GM23248 (cell line): ENCODE measurements at regions not wholly inside any gene's neighbourhood (a gene's known extent, or its start where the extent isn't known, plus 50 kb on each side); places are given as distances from the start of the nearest gene placed in this dataset.

Experiments used
- DNase-seq: peaks from one replicate; pipeline ENCODE4 v3.0.0-alpha.2; 2015
- H2AFZ ChIP-seq: fragments of 200-600 bp; sonication (generic); 2 replicates; pipeline ENCODE4 v1.6.1; 2016; ENCODE audit warnings: antibody characterized with exemption
- H3F3A ChIP-seq: fragments of 200-600 bp; sonication (generic); 2 replicates; pipeline ENCODE4 v1.6.1; 2016; ENCODE audit warnings: mild to moderate bottlenecking, antibody characterized with exemption, mixed run types; ENCODE audit not compliant: insufficient read depth
- H3K27ac ChIP-seq: fragments of 200-600 bp; sonication (generic); 2 replicates; pipeline ENCODE4 v1.5.1; 2016; ENCODE audit warnings: mild to moderate bottlenecking
- H3K27me3 ChIP-seq: fragments of 200-600 bp; sonication (generic); replicated peaks from 2 replicates; pipeline ENCODE4 v1.6.1; 2016; ENCODE audit warnings: mild to moderate bottlenecking; ENCODE audit not compliant: insufficient read depth
- H3K36me3 ChIP-seq: fragments of 200-600 bp; sonication (generic); 2 replicates; pipeline ENCODE4 v1.6.1; 2016; ENCODE audit warnings: low read depth, mild to moderate bottlenecking
- H3K4me1 ChIP-seq: fragments of 200-600 bp; sonication (generic); 2 replicates; pipeline ENCODE4 v1.6.1; 2016; ENCODE audit warnings: mild to moderate bottlenecking; ENCODE audit not compliant: insufficient read depth
- H3K4me2 ChIP-seq: fragments of 200-600 bp; sonication (generic); one replicate; pipeline ENCODE4 v1.6.1; 2016; ENCODE audit warnings: mild to moderate bottlenecking; ENCODE audit not compliant: unreplicated experiment
- H3K4me3 ChIP-seq: fragments of 200-600 bp; sonication (generic); 2 replicates; pipeline ENCODE4 v1.5.1; 2016; ENCODE audit warnings: mild to moderate bottlenecking
- H3K79me2 ChIP-seq: fragments of 200-600 bp; sonication (generic); 2 replicates; pipeline ENCODE4 v1.6.1; 2016; ENCODE audit warnings: mild to moderate bottlenecking; ENCODE audit not compliant: insufficient read depth
- H3K9ac ChIP-seq: fragments of 200-600 bp; sonication (generic); 2 replicates; pipeline ENCODE4 v1.6.1; 2016; ENCODE audit warnings: mild to moderate bottlenecking
- H3K9me2 ChIP-seq: fragments of 200-600 bp; sonication (generic); 2 replicates; pipeline ENCODE4 v1.6.1; 2016; ENCODE audit warnings: mixed run types, mild to moderate bottlenecking, moderate library complexity; ENCODE audit not compliant: insufficient read depth
- H3K9me3 ChIP-seq: fragments of 200-600 bp; sonication (generic); one replicate; pipeline ENCODE4 v1.6.1; 2017; ENCODE audit warnings: low read depth
- H4K20me1 ChIP-seq: fragments of 200-600 bp; sonication (generic); 2 replicates; pipeline ENCODE4 v1.6.0; 2016; ENCODE audit not compliant: insufficient read depth
- EZH2 ChIP-seq: fragments of 200-600 bp; sonication (generic); IDR thresholded peaks from 2 replicates; pipeline ENCODE4 v1.6.1; 2018; ENCODE audit warnings: antibody characterized with exemption, mild to moderate bottlenecking; ENCODE audit not compliant: insufficient read depth, poor library complexity, severe bottlenecking
- EZH2phosphoT487 ChIP-seq: fragments of 200-600 bp; sonication (generic); IDR thresholded peaks from 2 replicates; pipeline ENCODE4 v1.6.1; 2018; ENCODE audit warnings: antibody characterized with exemption, moderate library complexity, mild to moderate bottlenecking, low read depth; ENCODE audit not compliant: insufficient read depth
- WGBS, 2 experiments: methylation state at CpG; one replicate each; pipeline ENCODE4 v1.1.6; 2015 to 2017; ENCODE audit warnings: low lambda C conversion rate in 2 of 2, low coverage in 1 of 2; ENCODE audit errors: missing lambda C conversion rate in 2 of 2; 5-methylcytosine and 5-hydroxymethylcytosine counted together
- in situ Hi-C: fragments of 300-500 bp; cut with MboI; formaldehyde crosslinking; loops from 2 replicates; pipeline ENCODE4 v1.15.0; 2020

DNA sequence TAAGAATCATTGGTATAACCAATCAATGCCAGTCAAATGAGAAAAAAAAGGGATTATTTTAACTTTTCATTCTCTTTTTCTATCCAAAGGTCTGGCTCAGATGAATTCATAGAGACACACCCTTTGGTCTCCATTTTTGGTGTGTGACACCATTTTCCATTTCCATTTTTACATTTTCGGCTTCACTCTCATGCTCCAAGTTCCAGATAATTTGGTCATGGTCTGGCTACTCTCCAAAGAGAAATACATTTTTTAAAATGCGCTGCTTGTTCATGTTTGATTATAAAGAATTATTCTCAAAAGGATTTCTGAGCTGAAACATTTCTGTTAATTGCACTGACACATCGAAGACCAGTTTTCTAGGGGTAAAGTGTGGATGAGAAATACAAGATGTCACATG lies 51.6 kb upstream of the FIBIN start:
- whole genome bisulfite sequencing, 2 experiments: 65% methylated on average over 3 of the region's 3 CpGs
- in situ Hi-C loops: no loop called here
- H2AFZ ChIP-seq: no peak overlapping the region

DNA sequence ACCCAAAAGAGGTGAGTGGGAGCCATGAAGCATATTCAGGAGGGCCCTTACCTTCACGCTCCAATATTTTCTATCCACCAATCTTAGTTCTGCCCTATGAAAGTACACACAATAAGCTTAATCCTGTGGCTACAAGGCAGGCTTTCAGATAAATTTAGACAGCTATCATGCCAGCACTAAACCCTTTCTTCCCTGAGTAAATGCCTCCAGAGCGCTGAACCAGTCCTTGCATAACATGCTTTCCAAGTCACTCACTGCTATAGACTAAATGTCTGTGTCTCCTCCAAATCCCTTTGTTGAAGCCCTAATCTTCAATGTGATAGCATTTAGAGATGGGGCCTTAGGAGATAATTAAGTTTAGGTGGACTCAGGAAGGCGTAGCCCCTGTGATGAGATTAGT lies 50.3 kb upstream of the FIBIN start:
- Histone ChIP-seq H3K4me3 (no peak overlapping the region), H3K27ac (no peak overlapping the region), H3K36me3 (no peaks in the 10 kb centered on the region), H2AFZ (no peak overlapping the region), H3F3A (peaks cover 42% of the 10 kb centered on the region), H3K4me2 (no peak overlapping the region), H3K27me3 (no peaks in the 10 kb centered on the region), H3K9me3 (no peaks in the 10 kb centered on the region), H3K4me1 (peaks cover 43% of the 10 kb centered on the region), H3K9ac (no peak overlapping the region), H3K79me2 (no peaks in the 10 kb centered on the region), H4K20me1 (no peaks in the 10 kb centered on the region), H3K9me2 (no peaks in the 10 kb centered on the region)
- 97 to 100% methylated on average over 3 of the region's 3 CpGs for WGBS, 2 experiments
- no peak for DNase-seq
- TF ChIP-seq EZH2phosphoT487 (no peak), EZH2 (no peak)
- in situ Hi-C loops: no loop called here

More for the DNA sequence above, 51.6 kb upstream of the FIBIN start:
- DNase-seq: no peak
- no peak overlapping the region for H3K27ac ChIP-seq
- H3K36me3 ChIP-seq: no peaks in the 10 kb centered on the region
- no peak for TF ChIP-seq EZH2phosphoT487
- TF ChIP-seq EZH2: no peak
- no peak overlapping the region for H3K4me2 ChIP-seq
- H3K9me2 ChIP-seq: no peaks in the 10 kb centered on the region
- H3K9ac ChIP-seq: no peak overlapping the region
- no peaks in the 10 kb centered on the region for H3K27me3 ChIP-seq
- no peaks in the 10 kb centered on the region for H3K9me3 ChIP-seq
- no peaks in the 10 kb centered on the region for H4K20me1 ChIP-seq
- no peak overlapping the region for H3K4me3 ChIP-seq
- peaks cover 31% of the 10 kb centered on the region for H3F3A ChIP-seq
- peaks cover 33% of the 10 kb centered on the region for H3K4me1 ChIP-seq
- H3K79me2 ChIP-seq: no peaks in the 10 kb centered on the region
